Osteoblast (primary cell): ENCODE measurements at regions not wholly inside any gene's neighbourhood (a gene's known extent, or its start where the extent isn't known, plus 50 kb on each side); places are given as distances from the start of the nearest gene placed in this dataset.
"Not testable (repeated sequence)": the region's sequence is repeated elsewhere in the genome, so short reads cannot be mapped to it uniquely, and the experiment has no call there.

Experiments
- DNase-seq: peaks from one replicate; pipeline ENCODE4 v3.0.0; 2011; ENCODE audit warnings: low spot score, mixed read lengths; ENCODE audit not compliant: insufficient read length; ENCODE audit errors: missing footprints
- H2AFZ ChIP-seq: 2 replicates; pipeline ENCODE4 v1.6.0; 2011; ENCODE audit warnings: mild to moderate bottlenecking, low read length
- H3K27ac ChIP-seq: 2 replicates; pipeline ENCODE4 v1.5.1; 2011; ENCODE audit warnings: mild to moderate bottlenecking, low read depth, low read length, moderate library complexity
- H3K27me3 ChIP-seq: 2 replicates; pipeline ENCODE4 v1.6.0; 2012; ENCODE audit warnings: mild to moderate bottlenecking, control low read depth, inconsistent platforms, low read length, moderate library complexity; ENCODE audit not compliant: insufficient read depth
- H3K36me3 ChIP-seq: 2 replicates; pipeline ENCODE4 v1.5.1; 2011; ENCODE audit warnings: mild to moderate bottlenecking, low read length, control low read depth, moderate library complexity; ENCODE audit not compliant: insufficient read depth
- H3K4me1 ChIP-seq: 2 replicates; pipeline ENCODE4 v1.5.1; 2011; ENCODE audit warnings: mild to moderate bottlenecking, low read length, control low read depth, moderate library complexity; ENCODE audit not compliant: insufficient read depth
- H3K4me2 ChIP-seq: 2 replicates; pipeline ENCODE4 v1.6.0; 2011; ENCODE audit warnings: mild to moderate bottlenecking, low read length; ENCODE audit not compliant: insufficient read depth
- H3K4me3 ChIP-seq: fragments of 200-600 bp; sonication (generic); 3 replicates; pipeline ENCODE4 v1.5.1; 2012; ENCODE audit warnings: mild to moderate bottlenecking, low read length, inconsistent platforms; ENCODE audit not compliant: insufficient read depth
- H3K79me2 ChIP-seq: 2 replicates; pipeline ENCODE4 v1.6.0; 2012; ENCODE audit warnings: mild to moderate bottlenecking, low read length, control low read depth, inconsistent platforms; ENCODE audit not compliant: insufficient read depth
- H3K9me3 ChIP-seq: 2 replicates; pipeline ENCODE4 v1.5.1; 2011; ENCODE audit warnings: low read depth, low read length, control low read depth
- H4K20me1 ChIP-seq: 2 replicates; pipeline ENCODE4 v1.6.0; 2012; ENCODE audit warnings: mild to moderate bottlenecking, low read length, control low read depth; ENCODE audit not compliant: insufficient read depth
- TF ChIP-seq, protein P1 (sequence below): IDR thresholded peaks from 2 replicates; pipeline ENCODE4 v1.5.1; 2011; ENCODE audit warnings: mild to moderate bottlenecking, low read depth, low read length, moderate library complexity; ENCODE audit errors: extremely low read depth

DNA sequence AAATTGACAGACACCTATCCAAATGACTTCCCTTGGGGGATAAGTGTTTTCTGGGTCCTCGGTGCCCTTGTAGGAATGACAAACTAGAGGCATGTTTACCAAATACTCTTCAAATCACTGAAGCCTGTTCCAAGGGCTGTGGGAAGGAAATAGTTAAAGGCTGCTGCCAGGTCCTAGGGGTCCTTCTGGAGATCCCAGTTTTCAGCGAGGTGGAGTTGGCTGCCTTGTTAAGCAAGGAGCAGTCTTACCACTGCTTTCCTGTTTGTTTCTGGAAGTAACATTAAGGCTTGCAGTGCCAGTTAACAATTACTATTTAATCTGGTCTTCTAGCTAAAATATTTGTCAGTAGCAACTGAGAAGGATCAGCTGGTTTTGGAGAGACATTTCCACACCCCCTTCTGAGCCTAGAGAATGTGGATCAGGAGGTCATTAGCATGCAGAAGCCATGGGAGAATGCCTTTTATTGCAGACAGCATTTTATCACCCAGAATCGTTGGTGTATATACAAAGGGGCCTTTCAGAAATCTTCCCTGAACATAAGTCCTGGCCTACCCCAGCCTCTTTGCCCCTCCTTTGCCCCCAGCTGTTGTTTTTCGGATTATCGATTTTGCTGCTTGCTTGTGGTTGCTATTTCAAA, 238.8 kb downstream of the DMAC1 start:
- Histone ChIP-seq H3K36me3 (no peaks in the 10 kb centered on the region), H4K20me1 (no peaks in the 10 kb centered on the region), H2AFZ (no peak overlapping the region), H3K27ac (no peak overlapping the region), H3K4me2 (no peak overlapping the region), H3K9me3 (no peaks in the 10 kb centered on the region), H3K79me2 (no peaks in the 10 kb centered on the region), H3K27me3 (no peaks in the 10 kb centered on the region), H3K4me1 (no peaks in the 10 kb centered on the region), H3K4me3 (no peak overlapping the region)
- DNase-seq = no peak
- TF ChIP-seq, protein P1, sequence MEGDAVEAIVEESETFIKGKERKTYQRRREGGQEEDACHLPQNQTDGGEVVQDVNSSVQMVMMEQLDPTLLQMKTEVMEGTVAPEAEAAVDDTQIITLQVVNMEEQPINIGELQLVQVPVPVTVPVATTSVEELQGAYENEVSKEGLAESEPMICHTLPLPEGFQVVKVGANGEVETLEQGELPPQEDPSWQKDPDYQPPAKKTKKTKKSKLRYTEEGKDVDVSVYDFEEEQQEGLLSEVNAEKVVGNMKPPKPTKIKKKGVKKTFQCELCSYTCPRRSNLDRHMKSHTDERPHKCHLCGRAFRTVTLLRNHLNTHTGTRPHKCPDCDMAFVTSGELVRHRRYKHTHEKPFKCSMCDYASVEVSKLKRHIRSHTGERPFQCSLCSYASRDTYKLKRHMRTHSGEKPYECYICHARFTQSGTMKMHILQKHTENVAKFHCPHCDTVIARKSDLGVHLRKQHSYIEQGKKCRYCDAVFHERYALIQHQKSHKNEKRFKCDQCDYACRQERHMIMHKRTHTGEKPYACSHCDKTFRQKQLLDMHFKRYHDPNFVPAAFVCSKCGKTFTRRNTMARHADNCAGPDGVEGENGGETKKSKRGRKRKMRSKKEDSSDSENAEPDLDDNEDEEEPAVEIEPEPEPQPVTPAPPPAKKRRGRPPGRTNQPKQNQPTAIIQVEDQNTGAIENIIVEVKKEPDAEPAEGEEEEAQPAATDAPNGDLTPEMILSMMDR = no peak

DNA sequence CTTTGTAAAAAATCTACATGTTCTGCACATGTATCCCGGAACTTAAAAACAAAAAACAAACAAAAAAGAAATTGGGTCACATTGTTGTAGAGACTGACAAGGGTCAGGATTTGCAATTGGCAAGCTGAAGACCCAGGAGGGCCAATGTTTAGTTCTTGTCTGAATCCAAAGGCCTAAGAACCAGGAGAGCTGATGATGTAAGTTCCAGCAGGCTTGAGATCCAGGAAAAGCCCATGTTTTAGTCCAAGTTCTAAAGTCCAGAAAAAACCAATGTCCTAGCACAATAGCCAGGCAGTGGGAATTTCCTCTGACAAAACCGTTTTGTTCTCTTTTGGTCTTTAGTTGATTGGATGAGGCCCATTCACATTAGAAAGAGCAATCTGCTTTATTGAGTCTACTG, 244.9 kb downstream of the DMAC1 start:
- Histone ChIP-seq H3K36me3 (no peaks in the 10 kb centered on the region), H2AFZ (no peak overlapping the region), H4K20me1 (no peaks in the 10 kb centered on the region), H3K4me2 (no peak overlapping the region), H3K27ac (no peak overlapping the region), H3K4me3 (no peak overlapping the region), H3K79me2 (no peaks in the 10 kb centered on the region), H3K9me3 (no peaks in the 10 kb centered on the region), H3K4me1 (no peaks in the 10 kb centered on the region), H3K27me3 (no peaks in the 10 kb centered on the region)
- no peak for DNase-seq
- TF ChIP-seq, protein P1 = no peak

DNA sequence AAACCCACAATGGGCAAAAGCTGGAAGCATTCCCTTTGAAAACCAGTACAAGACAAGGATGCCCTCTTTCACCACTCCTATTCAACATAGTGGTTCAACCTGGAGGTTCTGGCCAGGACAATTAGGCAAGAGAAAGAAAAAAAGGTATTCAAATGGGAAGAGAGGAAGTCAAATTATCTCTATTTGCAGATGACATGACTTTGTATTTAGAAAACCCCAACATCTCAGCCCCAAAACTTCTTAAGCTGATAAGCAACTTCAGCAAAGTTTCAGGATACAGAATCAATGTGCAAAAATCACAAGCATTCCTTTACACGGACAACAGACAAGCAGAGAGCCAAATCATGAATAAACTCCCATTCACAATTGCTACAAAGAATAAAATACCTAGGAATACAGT, 246.9 kb downstream of the DMAC1 start:
- not testable (repeated sequence) for H4K20me1 ChIP-seq

DNA sequence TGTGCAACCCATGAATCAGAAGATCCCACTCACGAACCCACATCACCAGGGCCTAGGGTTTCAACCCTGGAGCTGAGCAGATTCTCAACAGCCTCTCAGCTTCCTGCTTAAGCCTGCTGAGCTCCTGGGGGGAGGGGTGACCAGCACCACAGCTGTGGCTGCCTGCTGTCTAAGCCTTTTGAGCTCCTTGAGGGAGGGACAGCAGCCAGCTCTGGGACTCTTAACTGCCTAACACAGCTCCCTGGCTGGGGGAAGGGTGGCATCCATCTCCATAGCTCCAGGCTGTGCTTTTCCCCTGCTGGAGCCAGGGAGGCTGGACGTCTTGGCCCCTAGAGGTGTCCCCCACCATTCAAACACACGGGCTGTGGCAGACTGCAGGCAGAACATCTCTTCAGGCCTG, 250.3 kb downstream of the DMAC1 start:
- H3K36me3 ChIP-seq = no peaks in the 10 kb centered on the region
- no peaks in the 10 kb centered on the region for H3K79me2 ChIP-seq
- no peak overlapping the region for H2AFZ ChIP-seq
- H4K20me1 ChIP-seq = no peaks in the 10 kb centered on the region
- no peak overlapping the region for H3K4me2 ChIP-seq
- H3K27me3 ChIP-seq = no peaks in the 10 kb centered on the region
- H3K4me3 ChIP-seq = no peak overlapping the region
- H3K27ac ChIP-seq = no peak overlapping the region
- no peaks in the 10 kb centered on the region for H3K4me1 ChIP-seq
- H3K9me3 ChIP-seq = no peaks in the 10 kb centered on the region
- no peak for DNase-seq
- TF ChIP-seq, protein P1 = no peak

More for the DNA sequence above, 246.9 kb downstream of the DMAC1 start:
- H3K9me3 ChIP-seq, DNase-seq, H3K27me3 ChIP-seq, H3K4me1 ChIP-seq, H3K79me2 ChIP-seq, H2AFZ ChIP-seq, H3K36me3 ChIP-seq, H3K4me2 ChIP-seq, H3K4me3 ChIP-seq, H3K27ac ChIP-seq: not testable (repeated sequence)
